GM21786 (cell line): ENCODE measurements at regions not wholly inside any gene's neighbourhood (a gene's known extent, or its start where the extent isn't known, plus 50 kb on each side); places are given as distances from the start of the nearest gene placed in this dataset.
"Not testable (repeated sequence)": the region's sequence is repeated elsewhere in the genome, so short reads cannot be mapped to it uniquely, and the experiment has no call there.

ENCODE experiments used
- ATAC-seq: cut with Tn5 transposase; IDR thresholded peaks from one replicate; pipeline ENCODE4 v1.9.1; 2021; ENCODE audit not compliant: unreplicated experiment

GRCh38 chr14:30356438-30357202 lies 202.3 kb upstream of the G2E3 start:
- no peak for ATAC-seq

GRCh38 chr14:30357791-30358190 lies 201.2 kb upstream of the G2E3 start:
- no peak for ATAC-seq

- no peak for ATAC-seq
Observed at GRCh38 chr14:30362369-30363218, 196.4 kb upstream of the G2E3 start.

GRCh38 chr14:30363219-30363880 lies 195.6 kb upstream of the G2E3 start:
- not testable (repeated sequence) for ATAC-seq

GRCh38 chr14:30369502-30370180 lies 189.3 kb upstream of the G2E3 start:
- ATAC-seq: no peak

- no peak for ATAC-seq
Observed at GRCh38 chr14:30373053-30373452, 185.9 kb upstream of the G2E3 start.

- no peak for ATAC-seq
Observed at GRCh38 chr14:30373526-30373925, 185.4 kb upstream of the G2E3 start.

- ATAC-seq: peak; percentile 98
Observed at GRCh38 chr14:30375296-30375892, 183.6 kb upstream of the G2E3 start.

- ATAC-seq: no peak
Observed at GRCh38 chr14:30381861-30382480, 177.0 kb upstream of the G2E3 start.

GRCh38 chr14:30385925-30386324 lies 173.0 kb upstream of the G2E3 start:
- no peak for ATAC-seq

GRCh38 chr14:30387871-30388270 lies 171.1 kb upstream of the G2E3 start:
- ATAC-seq: no peak

GRCh38 chr14:30389134-30389876 lies 169.7 kb upstream of the G2E3 start:
- ATAC-seq: no peak

- no peak for ATAC-seq
Observed at GRCh38 chr14:30389877-30390385, 169.0 kb upstream of the G2E3 start.

- ATAC-seq: no peak
Observed at GRCh38 chr14:30395065-30395464, 163.9 kb upstream of the G2E3 start.

GRCh38 chr14:30402846-30403245 lies 156.1 kb upstream of the G2E3 start:
- no peak for ATAC-seq

- no peak for ATAC-seq
Observed at GRCh38 chr14:30403791-30404190, 155.2 kb upstream of the G2E3 start.

- ATAC-seq: not testable (repeated sequence)
Observed at GRCh38 chr14:30409508-30410015, 149.4 kb upstream of the G2E3 start.

GRCh38 chr14:30410986-30411385 lies 148.0 kb upstream of the G2E3 start:
- ATAC-seq: no peak

GRCh38 chr14:30413184-30413583 lies 145.8 kb upstream of the G2E3 start:
- not testable (repeated sequence) for ATAC-seq
